ENCODE measurements at regions not wholly inside any gene's neighbourhood (a gene's known extent, or its start where the extent isn't known, plus 50 kb on each side); places are given as distances from the start of the nearest gene placed in this dataset.
"Not testable (repeated sequence)": the region's sequence is repeated elsewhere in the genome, so short reads cannot be mapped to it uniquely, and the experiment has no call there.

DNA sequence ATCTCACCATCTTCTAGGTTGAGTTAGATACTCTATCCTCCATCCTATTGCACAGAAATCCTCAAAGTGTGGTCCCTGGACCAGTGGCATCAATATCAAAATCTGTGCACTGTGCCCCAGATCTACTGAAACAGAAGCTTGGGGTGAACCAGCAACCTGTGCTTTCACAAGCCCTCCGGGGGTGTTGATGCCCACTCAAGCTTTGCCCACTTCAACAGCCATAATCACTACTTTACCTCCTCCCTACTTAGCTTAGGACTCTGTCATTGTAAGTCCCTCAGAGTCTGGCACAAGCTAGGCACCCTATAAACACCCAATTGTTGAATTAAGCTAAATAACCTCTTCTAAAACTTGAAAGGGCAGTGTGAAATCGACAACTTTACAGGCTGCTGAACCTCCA, 144.2 kb upstream of the SOD1 start:
- no peaks in the 10 kb centered on the region for H3K27me3 ChIP-seq (ENCODE audit: control insufficient read depth, insufficient read depth, low read length)

DNA sequence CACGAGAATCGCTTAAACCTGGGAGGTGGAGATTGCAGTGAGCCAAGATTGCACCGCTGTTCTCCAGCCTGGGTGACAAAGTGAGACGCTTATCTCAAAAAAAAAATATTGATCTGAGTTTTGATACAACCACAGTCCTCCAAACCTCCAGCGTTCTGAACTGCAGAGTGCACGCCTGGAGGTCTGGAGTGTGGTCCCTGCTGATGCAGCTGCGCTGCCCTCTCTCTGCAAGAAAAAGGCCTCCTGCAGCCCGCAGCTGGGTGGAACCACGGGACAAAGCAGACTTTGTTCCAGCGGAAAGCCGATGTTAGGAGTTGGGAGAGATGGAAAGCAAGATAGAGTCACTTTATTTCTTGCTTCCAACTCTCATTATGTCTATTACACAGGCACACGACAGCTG, 144.9 kb upstream of the SOD1 start:
- Histone ChIP-seq H3K27ac (ENCODE audit: low read depth, low read length) (no peak overlapping the region), H3K4me1 (ENCODE audit: control insufficient read depth, insufficient read depth, low read length) (peaks cover 17% of the 10 kb centered on the region), H3K9ac (ENCODE audit: low read length) (no peak overlapping the region), H3K36me3 (ENCODE audit: control insufficient read depth, insufficient read depth, low read length) (no peaks in the 10 kb centered on the region), H3K4me3 (ENCODE audit: low read depth, low read length) (no peak overlapping the region), H3K9me3 (ENCODE audit: control insufficient read depth, insufficient read depth, low read depth, low read length) (no peaks in the 10 kb centered on the region), H3K27me3 (ENCODE audit: control insufficient read depth, insufficient read depth, low read length) (no peaks in the 10 kb centered on the region)

More for the DNA sequence above, 144.2 kb upstream of the SOD1 start:
- H3K4me1 ChIP-seq (ENCODE audit: control insufficient read depth, insufficient read depth, low read length) = peaks cover 12% of the 10 kb centered on the region
- no peaks in the 10 kb centered on the region for H3K36me3 ChIP-seq (ENCODE audit: control insufficient read depth, insufficient read depth, low read length)
- no peak overlapping the region for H3K4me3 ChIP-seq (ENCODE audit: low read depth, low read length)
- no peak overlapping the region for H3K9ac ChIP-seq (ENCODE audit: low read length)
- H3K9me3 ChIP-seq (ENCODE audit: control insufficient read depth, insufficient read depth, low read depth, low read length) = no peaks in the 10 kb centered on the region
- H3K27ac ChIP-seq (ENCODE audit: low read depth, low read length) = no peak overlapping the region

DNA sequence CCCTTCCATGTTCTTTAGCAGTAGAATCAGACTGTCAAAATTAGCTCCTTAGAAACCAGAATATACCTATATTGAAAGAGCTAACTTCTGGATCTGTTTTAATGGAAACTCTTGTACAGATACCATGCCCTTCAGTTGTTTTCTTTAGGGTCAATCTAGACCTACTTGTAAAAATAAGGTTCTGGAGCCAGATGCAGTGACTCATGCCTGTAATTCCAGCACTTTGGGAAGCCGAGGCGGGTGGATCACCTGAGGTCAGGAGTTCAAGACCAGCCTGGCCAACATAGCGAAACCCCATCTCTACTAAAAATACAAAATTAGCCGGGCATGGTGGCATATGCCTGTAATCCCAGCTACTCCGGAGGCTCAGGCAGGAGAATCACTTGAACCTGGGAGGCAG, 146.0 kb upstream of the SOD1 start:
- peaks cover 27% of the 10 kb centered on the region for H3K4me1 ChIP-seq (ENCODE audit: control insufficient read depth, insufficient read depth, low read length)
- H3K27me3 ChIP-seq (ENCODE audit: control insufficient read depth, insufficient read depth, low read length); H3K4me3 ChIP-seq (ENCODE audit: low read depth, low read length); H3K27ac ChIP-seq (ENCODE audit: low read depth, low read length); H3K36me3 ChIP-seq (ENCODE audit: control insufficient read depth, insufficient read depth, low read length); H3K9me3 ChIP-seq (ENCODE audit: control insufficient read depth, insufficient read depth, low read depth, low read length); H3K9ac ChIP-seq (ENCODE audit: low read length): not testable (repeated sequence)

DNA sequence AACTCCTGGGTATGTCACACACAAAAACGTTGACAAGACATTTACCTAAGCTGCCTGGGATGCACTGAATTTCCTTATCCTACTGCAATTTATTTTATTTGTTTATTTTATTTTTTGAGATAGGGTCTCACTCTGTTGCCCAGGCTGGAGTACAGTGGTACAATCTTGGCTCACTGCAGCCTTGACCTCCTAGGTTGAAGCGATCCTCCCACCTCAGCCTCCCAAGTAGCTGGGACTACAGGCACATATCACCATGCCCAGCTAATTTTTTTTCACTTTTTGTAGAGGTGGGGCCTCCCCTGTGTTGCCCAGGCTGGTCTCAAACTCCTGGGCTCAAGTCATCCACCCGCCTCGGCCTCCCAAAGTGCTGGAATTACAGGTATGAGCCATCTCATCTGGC, 147.5 kb upstream of the SOD1 start:
- not testable (repeated sequence) for H3K27me3 ChIP-seq (ENCODE audit: control insufficient read depth, insufficient read depth, low read length); H3K27ac ChIP-seq (ENCODE audit: low read depth, low read length)
- peaks cover 33% of the 10 kb centered on the region for H3K4me1 ChIP-seq (ENCODE audit: control insufficient read depth, insufficient read depth, low read length)

DNA sequence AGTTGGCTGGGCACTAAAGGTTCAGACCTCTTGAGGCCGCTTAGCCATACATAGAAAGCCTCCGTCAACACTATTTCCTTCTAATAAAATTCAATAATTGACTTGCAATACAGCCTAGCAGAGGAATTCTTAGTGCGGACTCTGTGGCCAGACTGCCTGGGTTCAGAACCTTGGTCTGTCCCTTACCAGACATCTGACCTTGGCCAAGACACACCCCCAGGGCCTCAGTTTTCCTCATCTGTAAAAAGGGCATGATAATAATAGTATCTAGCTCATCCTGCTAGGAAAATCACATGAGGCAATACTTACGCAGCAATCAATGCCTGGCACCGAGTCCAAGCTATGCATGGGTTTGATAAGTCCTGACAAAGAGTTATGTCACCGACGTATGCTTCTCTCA, 148.2 kb upstream of the SOD1 start:
- no peaks in the 10 kb centered on the region for H3K9me3 ChIP-seq (ENCODE audit: control insufficient read depth, insufficient read depth, low read depth, low read length)
- no peaks in the 10 kb centered on the region for H3K27me3 ChIP-seq (ENCODE audit: control insufficient read depth, insufficient read depth, low read length)
- no peak overlapping the region for H3K27ac ChIP-seq (ENCODE audit: low read depth, low read length)
- H3K4me1 ChIP-seq (ENCODE audit: control insufficient read depth, insufficient read depth, low read length) = peaks cover 34% of the 10 kb centered on the region
- H3K4me3 ChIP-seq (ENCODE audit: low read depth, low read length) = no peak overlapping the region
- no peaks in the 10 kb centered on the region for H3K36me3 ChIP-seq (ENCODE audit: control insufficient read depth, insufficient read depth, low read length)
- H3K9ac ChIP-seq (ENCODE audit: low read length) = no peak overlapping the region

More for the DNA sequence above, 147.5 kb upstream of the SOD1 start:
- H3K36me3 ChIP-seq (ENCODE audit: control insufficient read depth, insufficient read depth, low read length); H3K9ac ChIP-seq (ENCODE audit: low read length); H3K4me3 ChIP-seq (ENCODE audit: low read depth, low read length); H3K9me3 ChIP-seq (ENCODE audit: control insufficient read depth, insufficient read depth, low read depth, low read length): not testable (repeated sequence)

DNA sequence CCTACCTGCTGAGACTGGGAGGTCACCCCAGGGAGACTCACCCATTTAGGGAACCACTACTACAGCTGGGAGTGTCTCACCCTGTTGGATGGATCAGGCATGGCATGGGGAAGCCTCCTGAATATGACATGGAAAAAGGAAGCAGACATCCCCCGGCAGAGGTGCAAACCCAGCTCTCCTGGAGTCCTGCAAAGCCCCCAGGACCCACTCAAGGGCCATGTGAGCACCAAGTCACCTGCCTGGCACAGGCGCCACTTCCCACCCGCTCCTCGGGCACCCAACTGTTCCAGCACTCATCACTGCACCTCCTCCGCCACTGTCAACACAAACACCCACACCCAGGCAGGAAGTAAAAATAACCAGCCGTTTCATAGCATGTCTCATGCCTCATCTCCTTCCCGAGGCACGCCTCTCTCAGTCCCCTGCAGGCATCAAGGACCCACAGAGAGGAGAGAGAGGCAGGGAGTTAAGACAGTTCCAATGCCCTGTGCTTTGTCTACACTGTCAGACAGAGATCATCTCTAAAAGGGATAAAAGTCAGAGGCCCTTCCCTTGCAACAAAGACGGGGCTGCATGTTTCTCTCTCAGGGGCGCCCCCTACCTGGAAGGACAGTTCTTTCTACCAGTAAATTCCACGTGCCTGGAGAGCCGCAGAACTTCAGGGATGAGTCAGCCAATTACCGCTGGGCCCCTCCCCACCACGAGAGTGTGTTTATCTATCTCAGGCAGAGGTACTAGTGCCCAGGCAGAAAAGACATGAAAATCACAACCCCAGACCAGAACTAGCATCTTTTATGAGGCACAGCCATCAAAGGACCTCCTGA, 150.1 kb upstream of the SOD1 start:
- Histone ChIP-seq H3K27me3 (ENCODE audit: control insufficient read depth, insufficient read depth, low read length) (no peaks in the 10 kb centered on the region), H3K9me3 (ENCODE audit: control insufficient read depth, insufficient read depth, low read depth, low read length) (no peaks in the 10 kb centered on the region), H3K9ac (ENCODE audit: low read length) (no peak overlapping the region), H3K36me3 (ENCODE audit: control insufficient read depth, insufficient read depth, low read length) (no peaks in the 10 kb centered on the region), H3K27ac (ENCODE audit: low read depth, low read length) (no peak overlapping the region), H3K4me1 (ENCODE audit: control insufficient read depth, insufficient read depth, low read length) (peaks cover 26% of the 10 kb centered on the region), H3K4me3 (ENCODE audit: low read depth, low read length) (no peak overlapping the region)

DNA sequence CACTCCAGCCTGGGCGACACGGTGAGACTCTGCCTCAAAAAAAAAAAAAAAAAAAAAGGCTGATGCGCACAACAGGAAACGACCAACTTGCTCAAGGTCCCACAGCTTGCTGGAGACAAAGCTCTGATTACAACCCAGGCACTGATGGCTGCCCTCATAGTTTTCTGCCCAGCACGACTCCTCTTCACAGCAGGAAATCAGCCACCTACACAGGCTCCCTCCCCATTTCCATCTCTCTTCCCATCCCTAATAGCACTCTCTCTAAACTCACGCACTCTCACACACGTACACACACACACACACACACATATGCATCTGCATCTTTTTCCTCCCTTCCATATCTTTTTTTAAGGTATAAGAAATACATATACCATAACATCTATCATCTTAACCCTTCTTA, 153.5 kb upstream of the SOD1 start:
- Histone ChIP-seq H3K27ac (ENCODE audit: low read depth, low read length) (no peak overlapping the region), H3K9me3 (ENCODE audit: control insufficient read depth, insufficient read depth, low read depth, low read length) (no peaks in the 10 kb centered on the region), H3K36me3 (ENCODE audit: control insufficient read depth, insufficient read depth, low read length) (no peaks in the 10 kb centered on the region), H3K27me3 (ENCODE audit: control insufficient read depth, insufficient read depth, low read length) (no peaks in the 10 kb centered on the region), H3K4me3 (ENCODE audit: low read depth, low read length) (no peak overlapping the region), H3K9ac (ENCODE audit: low read length) (no peak overlapping the region), H3K4me1 (ENCODE audit: control insufficient read depth, insufficient read depth, low read length) (peaks cover 30% of the 10 kb centered on the region)

DNA sequence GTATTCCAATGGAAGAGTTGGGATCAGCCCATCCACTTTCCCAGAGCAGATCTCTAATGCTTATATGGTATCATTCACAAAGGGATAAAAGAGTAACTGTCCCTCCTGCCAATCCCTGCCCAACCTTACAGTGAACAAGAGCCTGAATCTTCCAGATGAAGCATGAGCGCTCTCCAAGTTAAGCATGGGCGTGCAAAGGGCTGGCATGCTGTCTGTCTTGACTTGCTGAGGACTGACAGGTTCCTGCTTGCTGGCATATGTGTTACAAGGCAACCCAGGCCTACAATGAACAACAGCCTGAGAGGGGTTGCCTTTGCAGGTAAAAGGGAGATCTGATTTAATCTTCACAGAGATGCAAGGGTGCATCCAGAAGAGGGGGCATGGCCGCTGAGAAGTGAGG, 155.6 kb upstream of the SOD1 start:
- H3K9ac ChIP-seq (ENCODE audit: low read length) = no peak overlapping the region
- no peaks in the 10 kb centered on the region for H3K36me3 ChIP-seq (ENCODE audit: control insufficient read depth, insufficient read depth, low read length)
- H3K4me1 ChIP-seq (ENCODE audit: control insufficient read depth, insufficient read depth, low read length) = peaks cover 21% of the 10 kb centered on the region
- no peak overlapping the region for H3K4me3 ChIP-seq (ENCODE audit: low read depth, low read length)
- no peak overlapping the region for H3K27ac ChIP-seq (ENCODE audit: low read depth, low read length)
- H3K27me3 ChIP-seq (ENCODE audit: control insufficient read depth, insufficient read depth, low read length) = no peaks in the 10 kb centered on the region
- no peaks in the 10 kb centered on the region for H3K9me3 ChIP-seq (ENCODE audit: control insufficient read depth, insufficient read depth, low read depth, low read length)

DNA sequence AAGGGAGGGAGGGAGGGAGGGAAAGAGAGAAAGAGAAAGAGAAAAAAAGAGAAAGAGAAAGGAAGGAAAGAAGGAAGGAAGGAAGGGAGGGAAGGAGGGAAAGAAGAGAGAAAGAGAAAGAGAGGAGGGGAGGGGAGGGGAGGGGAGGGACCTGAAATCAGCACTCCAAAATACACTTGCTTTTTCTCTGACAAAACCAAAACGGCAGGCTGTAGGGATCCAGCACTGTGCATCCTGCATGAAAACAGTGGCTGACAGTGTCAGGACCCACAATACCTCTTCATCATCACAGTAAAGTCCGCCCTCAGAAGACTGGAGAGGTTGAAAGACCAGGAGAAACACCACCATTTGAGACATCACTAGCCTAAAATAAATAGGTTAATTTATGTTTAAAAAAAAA, 156.0 kb upstream of the SOD1 start:
- H3K27me3 ChIP-seq (ENCODE audit: control insufficient read depth, insufficient read depth, low read length) = no peaks in the 10 kb centered on the region
- H3K27ac ChIP-seq (ENCODE audit: low read depth, low read length) = no peak overlapping the region
- H3K9ac ChIP-seq (ENCODE audit: low read length) = no peak overlapping the region
- H3K4me1 ChIP-seq (ENCODE audit: control insufficient read depth, insufficient read depth, low read length) = peaks cover 17% of the 10 kb centered on the region
- no peaks in the 10 kb centered on the region for H3K9me3 ChIP-seq (ENCODE audit: control insufficient read depth, insufficient read depth, low read depth, low read length)
- H3K36me3 ChIP-seq (ENCODE audit: control insufficient read depth, insufficient read depth, low read length) = no peaks in the 10 kb centered on the region
- H3K4me3 ChIP-seq (ENCODE audit: low read depth, low read length) = no peak overlapping the region

DNA sequence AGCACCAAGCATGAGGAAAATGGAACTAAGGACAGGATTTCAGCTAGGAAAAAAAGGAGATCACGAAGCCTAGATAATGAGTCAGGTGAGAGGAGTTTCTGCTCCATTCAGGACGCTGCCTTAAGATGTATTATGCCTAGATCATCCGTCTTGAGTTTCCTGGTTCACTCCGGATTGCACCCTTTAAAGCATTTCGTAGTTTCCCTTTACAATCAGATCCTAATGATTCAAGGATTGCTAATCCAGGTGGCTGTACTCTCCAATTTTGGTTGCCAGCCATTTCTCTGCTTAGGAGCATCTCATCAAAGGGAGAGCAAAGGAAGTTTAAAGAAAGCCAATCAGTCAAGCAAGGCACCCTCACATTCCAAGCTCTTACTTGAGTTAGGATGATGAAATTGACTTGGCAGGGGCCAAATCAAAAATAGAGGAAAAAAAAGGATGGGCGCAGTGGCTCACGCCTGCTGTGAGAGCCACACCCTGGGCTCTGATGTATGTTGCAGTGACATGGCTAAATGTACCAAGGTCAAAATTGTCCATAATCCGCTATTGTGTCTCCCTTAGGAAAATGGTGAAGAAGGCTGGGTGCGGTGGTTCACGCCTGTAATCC, 156.9 kb upstream of the SOD1 start:
- no peaks in the 10 kb centered on the region for H3K36me3 ChIP-seq (ENCODE audit: control insufficient read depth, insufficient read depth, low read length)
- no peak overlapping the region for H3K4me3 ChIP-seq (ENCODE audit: low read depth, low read length)
- peaks cover 12% of the 10 kb centered on the region for H3K4me1 ChIP-seq (ENCODE audit: control insufficient read depth, insufficient read depth, low read length)
- H3K9ac ChIP-seq (ENCODE audit: low read length) = no peak overlapping the region
- H3K9me3 ChIP-seq (ENCODE audit: control insufficient read depth, insufficient read depth, low read depth, low read length) = no peaks in the 10 kb centered on the region
- H3K27ac ChIP-seq (ENCODE audit: low read depth, low read length) = no peak overlapping the region
- H3K27me3 ChIP-seq (ENCODE audit: control insufficient read depth, insufficient read depth, low read length) = no peaks in the 10 kb centered on the region

DNA sequence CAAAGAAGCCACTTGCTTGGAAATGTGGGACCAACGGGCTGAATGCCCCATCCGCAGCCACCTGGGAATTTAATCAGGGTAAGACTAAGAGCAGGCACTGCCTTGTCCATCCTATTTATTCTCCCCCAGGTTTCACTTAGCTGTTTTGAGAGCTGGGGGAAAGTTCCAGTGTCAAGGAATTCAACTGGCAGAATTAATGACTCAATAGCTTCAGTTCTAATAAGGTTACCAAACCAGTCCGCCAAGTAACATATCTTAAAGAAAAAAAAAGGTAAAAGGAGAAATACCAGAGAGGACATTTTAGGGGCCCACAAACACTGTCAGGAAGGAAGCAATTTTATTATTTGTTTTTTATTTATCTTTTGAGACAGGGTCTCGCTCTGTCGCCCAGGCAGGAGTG, 157.6 kb upstream of the SOD1 start:
- Histone ChIP-seq H3K27ac (ENCODE audit: low read depth, low read length) (no peak overlapping the region), H3K4me3 (ENCODE audit: low read depth, low read length) (no peak overlapping the region), H3K36me3 (ENCODE audit: control insufficient read depth, insufficient read depth, low read length) (no peaks in the 10 kb centered on the region), H3K9me3 (ENCODE audit: control insufficient read depth, insufficient read depth, low read depth, low read length) (no peaks in the 10 kb centered on the region), H3K27me3 (ENCODE audit: control insufficient read depth, insufficient read depth, low read length) (no peaks in the 10 kb centered on the region), H3K4me1 (ENCODE audit: control insufficient read depth, insufficient read depth, low read length) (peaks cover 12% of the 10 kb centered on the region), H3K9ac (ENCODE audit: low read length) (no peak overlapping the region)
